ENCODE measurements at regions not wholly inside any gene's neighbourhood (a gene's known extent, or its start where the extent isn't known, plus 50 kb on each side); places are given as distances from the start of the nearest gene placed in this dataset.
A peak's percentile ranks its signal among the peaks of the same experiment; 100 is the strongest.
"Not testable (repeated sequence)": the region's sequence is repeated elsewhere in the genome, so short reads cannot be mapped to it uniquely, and the experiment has no call there.

GRCh38 chr3:67064105-67064504 is 66.0 kb downstream of the KBTBD8 start:
- Mint-ChIP-seq H3K4me1 (peaks cover 2 to 11% (median 6%) of the 10 kb centered on the region in 3 donors), H3K27me3 (no peaks in the 10 kb centered on the region), H3K36me3 (peaks cover 0 to 7% of the 10 kb centered on the region in 2 donors), H3K9me3 (peaks cover 1 to 15% (median 9%) of the 10 kb centered on the region in 7 donors), H3K27ac (no peak overlapping the region), H3K4me3 (no peak overlapping the region)
- DNase-seq (no peak), ATAC-seq (ENCODE audit: low read depth in 2 of 2) (no peak)

- Mint-ChIP-seq H3K9me3 (peaks cover 0 to 4% (median 1%) of the 10 kb centered on the region in 7 donors), H3K4me1 (peaks cover 10 to 23% (median 19%) of the 10 kb centered on the region in 3 donors), H3K4me3 (no peak overlapping the region), H3K27me3 (no peaks in the 10 kb centered on the region), H3K27ac (no peak overlapping the region), H3K36me3 (peaks cover 0 to 7% of the 10 kb centered on the region in 2 donors)
- ATAC-seq (ENCODE audit: low read depth in 2 of 2): no peak
- no peak for DNase-seq
Measured at GRCh38 chr3:67067251-67067650, 69.1 kb downstream of the KBTBD8 start.

GRCh38 chr3:67072640-67073039 is 74.5 kb downstream of the KBTBD8 start:
- H3K4me3 Mint-ChIP-seq; H3K9me3 Mint-ChIP-seq; ATAC-seq (ENCODE audit: low read depth in 2 of 2); H3K27me3 Mint-ChIP-seq; DNase-seq; H3K36me3 Mint-ChIP-seq; H3K27ac Mint-ChIP-seq: not testable (repeated sequence)
- H3K4me1 Mint-ChIP-seq: peaks cover 10 to 27% (median 22%) of the 10 kb centered on the region in 3 donors

GRCh38 chr3:67073812-67074211 is 75.7 kb downstream of the KBTBD8 start:
- Mint-ChIP-seq H3K27me3 (no peaks in the 10 kb centered on the region), H3K36me3 (peaks cover 0 to under 1% of the 10 kb centered on the region in 2 donors), H3K4me1 (peaks cover 10 to 25% (median 18%) of the 10 kb centered on the region in 3 donors), H3K4me3 (no peak overlapping the region), H3K27ac (no peak overlapping the region), H3K9me3 (peaks cover 0 to 6% (median 0%) of the 10 kb centered on the region in 7 donors)
- ATAC-seq (ENCODE audit: low read depth in 2 of 2): no peak
- no peak for DNase-seq

- H3K9me3 Mint-ChIP-seq: peaks cover 0 to 7% (median 0%) of the 10 kb centered on the region in 7 donors
- peaks cover 0 to 16% (median 10%) of the 10 kb centered on the region in 3 donors for H3K4me1 Mint-ChIP-seq
- DNase-seq (no peak), ATAC-seq (ENCODE audit: low read depth in 2 of 2) (peak; percentile 53 to 58)
- no peak overlapping the region for H3K27ac Mint-ChIP-seq
- H3K27me3 Mint-ChIP-seq: peaks cover 0 to 6% (median 0%) of the 10 kb centered on the region in 3 donors
- H3K36me3 Mint-ChIP-seq: no peaks in the 10 kb centered on the region
- H3K4me3 Mint-ChIP-seq: no peak overlapping the region
Measured at GRCh38 chr3:67075295-67075694, 77.2 kb downstream of the KBTBD8 start.

GRCh38 chr3:67076607-67077006 is 78.5 kb downstream of the KBTBD8 start:
- Mint-ChIP-seq H3K36me3 (no peaks in the 10 kb centered on the region), H3K4me3 (no peak overlapping the region), H3K27ac (no peak overlapping the region), H3K27me3 (peaks cover 0 to 6% (median 0%) of the 10 kb centered on the region in 3 donors), H3K4me1 (peaks cover 0 to 15% (median 5%) of the 10 kb centered on the region in 3 donors), H3K9me3 (peaks cover 0 to 9% (median 0%) of the 10 kb centered on the region in 7 donors)
- no peak for DNase-seq
- ATAC-seq (ENCODE audit: low read depth in 2 of 2): no peak

- H3K4me1 Mint-ChIP-seq: peaks cover 6 to 15% (median 11%) of the 10 kb centered on the region in 3 donors
- H3K4me3 Mint-ChIP-seq: no peak overlapping the region
- no peaks in the 10 kb centered on the region for H3K36me3 Mint-ChIP-seq
- no peak overlapping the region for H3K27ac Mint-ChIP-seq
- no peak for ATAC-seq (ENCODE audit: low read depth in 2 of 2)
- H3K27me3 Mint-ChIP-seq: peaks cover 0 to 6% (median 0%) of the 10 kb centered on the region in 3 donors
- no peak for DNase-seq
- peaks cover 0 to 16% (median 4%) of the 10 kb centered on the region in 7 donors for H3K9me3 Mint-ChIP-seq
Measured at GRCh38 chr3:67077656-67078055, 79.5 kb downstream of the KBTBD8 start.

GRCh38 chr3:67082533-67083024 is 84.5 kb downstream of the KBTBD8 start:
- Mint-ChIP-seq H3K9me3 (peaks cover 17 to 51% (median 36%) of the 10 kb centered on the region in 7 donors), H3K27ac (peak overlapping the region in 2 of 6 donors; percentile 6 to 76), H3K4me3 (peak overlapping the region in 3 of 8 donors; percentile 32 to 71 (median 57)), H3K36me3 (peaks cover 18 to 32% of the 10 kb centered on the region in 2 donors), H3K27me3 (peaks cover 0 to 6% (median 0%) of the 10 kb centered on the region in 3 donors), H3K4me1 (peaks cover 16 to 18% (median 17%) of the 10 kb centered on the region in 3 donors)
- ATAC-seq (ENCODE audit: low read depth in 2 of 2) (no peak), DNase-seq (no peak)

- Mint-ChIP-seq H3K4me3 (peak overlapping the region in 7 of 8 donors; percentile 7 to 78 (median 57)), H3K4me1 (peaks cover 16 to 18% (median 17%) of the 10 kb centered on the region in 3 donors), H3K9me3 (peaks cover 17 to 58% (median 39%) of the 10 kb centered on the region in 7 donors), H3K27me3 (peaks cover 0 to 6% (median 0%) of the 10 kb centered on the region in 3 donors), H3K27ac (peak overlapping the region in 3 of 6 donors; percentile 1 to 42 (median 34)), H3K36me3 (peaks cover 18 to 32% of the 10 kb centered on the region in 2 donors)
- DNase-seq: peak; percentile 9
- ATAC-seq (ENCODE audit: low read depth in 2 of 2): peak; percentile 74 to 81
Measured at GRCh38 chr3:67083277-67083676, 85.2 kb downstream of the KBTBD8 start.

- H3K4me3 Mint-ChIP-seq: no peak overlapping the region
- peaks cover 18 to 32% of the 10 kb centered on the region in 2 donors for H3K36me3 Mint-ChIP-seq
- peaks cover 17 to 48% (median 35%) of the 10 kb centered on the region in 7 donors for H3K9me3 Mint-ChIP-seq
- H3K4me1 Mint-ChIP-seq: peaks cover 10 to 13% (median 11%) of the 10 kb centered on the region in 3 donors
- no peaks in the 10 kb centered on the region for H3K27me3 Mint-ChIP-seq
- H3K27ac Mint-ChIP-seq: no peak overlapping the region
- no peak for DNase-seq
- no peak for ATAC-seq (ENCODE audit: low read depth in 2 of 2)
Measured at GRCh38 chr3:67087788-67088187, 89.7 kb downstream of the KBTBD8 start.

- Mint-ChIP-seq H3K27me3 (peaks cover 0 to 9% (median 2%) of the 10 kb centered on the region in 3 donors), H3K27ac (peak overlapping the region in 1 of 6 donors; percentile 55), H3K4me3 (no peak overlapping the region), H3K4me1 (no peaks in the 10 kb centered on the region), H3K9me3 (peaks cover 8 to 27% (median 18%) of the 10 kb centered on the region in 7 donors), H3K36me3 (peaks cover 12 to 17% of the 10 kb centered on the region in 2 donors)
- DNase-seq: no peak
- no peak for ATAC-seq (ENCODE audit: low read depth in 2 of 2)
Measured at GRCh38 chr3:67090474-67090873, 92.4 kb downstream of the KBTBD8 start.

- DNase-seq: no peak
- H3K9me3 Mint-ChIP-seq: peaks cover 0 to 5% (median 0%) of the 10 kb centered on the region in 7 donors
- no peak overlapping the region for H3K27ac Mint-ChIP-seq
- ATAC-seq (ENCODE audit: low read depth in 2 of 2): no peak
- H3K27me3 Mint-ChIP-seq: peaks cover 6 to 37% (median 22%) of the 10 kb centered on the region in 3 donors
- H3K4me3 Mint-ChIP-seq: no peak overlapping the region
- H3K4me1 Mint-ChIP-seq: no peaks in the 10 kb centered on the region
- H3K36me3 Mint-ChIP-seq: no peaks in the 10 kb centered on the region
Measured at GRCh38 chr3:67093305-67093704, 95.2 kb downstream of the KBTBD8 start.

GRCh38 chr3:67094167-67094566 is 96.1 kb downstream of the KBTBD8 start:
- Mint-ChIP-seq H3K27ac (no peak overlapping the region), H3K9me3 (peaks cover 0 to 2% (median 0%) of the 10 kb centered on the region in 7 donors), H3K4me3 (no peak overlapping the region), H3K36me3 (no peaks in the 10 kb centered on the region), H3K27me3 (peaks cover 6 to 41% (median 22%) of the 10 kb centered on the region in 3 donors), H3K4me1 (no peaks in the 10 kb centered on the region)
- no peak for DNase-seq
- ATAC-seq (ENCODE audit: low read depth in 2 of 2): no peak

GRCh38 chr3:67094774-67095173 is 96.7 kb downstream of the KBTBD8 start:
- H3K4me1 Mint-ChIP-seq: no peaks in the 10 kb centered on the region
- H3K27ac Mint-ChIP-seq: no peak overlapping the region
- peaks cover 6 to 41% (median 22%) of the 10 kb centered on the region in 3 donors for H3K27me3 Mint-ChIP-seq
- no peak overlapping the region for H3K4me3 Mint-ChIP-seq
- no peaks in the 10 kb centered on the region for H3K36me3 Mint-ChIP-seq
- H3K9me3 Mint-ChIP-seq: peaks cover 0 to 2% (median 0%) of the 10 kb centered on the region in 7 donors
- ATAC-seq (ENCODE audit: low read depth in 2 of 2): no peak
- no peak for DNase-seq
